GM18511 (cell line): ENCODE measurements at regions not wholly inside any gene's neighbourhood (a gene's known extent, or its start where the extent isn't known, plus 50 kb on each side); places are given as distances from the start of the nearest gene placed in this dataset.
"Not testable (repeated sequence)": the region's sequence is repeated elsewhere in the genome, so short reads cannot be mapped to it uniquely, and the experiment has no call there.

Source experiments
- ATAC-seq: cut with Tn5 transposase; IDR thresholded peaks from one replicate; pipeline ENCODE4 v1.9.1; 2021; ENCODE audit warnings: mild to moderate bottlenecking, moderate library complexity; ENCODE audit not compliant: unreplicated experiment

- not testable (repeated sequence) for ATAC-seq
Observed at GRCh38 chr6:140647322-140647721, 1272.9 kb upstream of the CITED2 start.

- ATAC-seq, result no peak
Observed at GRCh38 chr6:140644017-140644416, 1269.6 kb upstream of the CITED2 start.

- ATAC-seq, result peak; percentile 88
Observed at GRCh38 chr6:140641412-140641811, 1267.0 kb upstream of the CITED2 start.

- ATAC-seq, result no peak
Observed at GRCh38 chr6:140636908-140637402, 1262.5 kb upstream of the CITED2 start.

DNA sequence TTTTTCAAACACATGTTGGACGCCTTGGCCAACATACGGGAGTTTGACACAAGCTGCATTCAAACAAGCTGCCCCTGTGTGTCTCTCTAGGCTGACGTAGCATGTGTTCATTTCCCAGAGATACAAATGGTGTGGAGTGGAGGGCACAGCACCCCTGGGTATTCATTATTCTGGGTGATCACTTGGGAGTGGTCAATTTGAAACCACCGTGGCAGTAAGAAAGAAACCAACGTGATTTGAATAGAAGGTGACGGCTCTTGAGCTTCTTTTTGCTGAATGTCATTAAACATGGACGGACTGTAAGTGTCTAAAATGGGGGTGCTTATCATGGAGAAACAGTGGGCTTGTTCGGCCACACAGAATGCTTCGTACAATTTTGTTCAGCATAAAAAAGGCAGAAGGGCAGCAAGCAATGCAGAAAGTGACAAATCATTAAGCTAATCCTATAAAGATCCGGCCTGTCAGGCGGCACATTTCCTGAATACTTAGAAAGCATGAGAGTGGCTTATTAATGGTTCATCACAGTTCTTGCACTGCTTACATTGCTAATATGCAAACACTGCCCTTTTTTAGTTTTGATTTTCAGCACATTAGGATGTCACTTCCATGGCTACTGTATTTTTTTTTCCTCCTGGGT is 1261.9 kb upstream of the CITED2 start:
- ATAC-seq, result no peak

- no peak for ATAC-seq
Observed at GRCh38 chr6:140627002-140627401, 1252.6 kb upstream of the CITED2 start.

- ATAC-seq, result no peak
Observed at GRCh38 chr6:140623498-140623897, 1249.0 kb upstream of the CITED2 start.

GRCh38 chr6:140620496-140620895 is 1246.0 kb upstream of the CITED2 start:
- ATAC-seq, result no peak

GRCh38 chr6:140609956-140610355 is 1235.5 kb upstream of the CITED2 start:
- ATAC-seq, result no peak

- no peak for ATAC-seq
Observed at GRCh38 chr6:140609321-140609720, 1234.9 kb upstream of the CITED2 start.

DNA sequence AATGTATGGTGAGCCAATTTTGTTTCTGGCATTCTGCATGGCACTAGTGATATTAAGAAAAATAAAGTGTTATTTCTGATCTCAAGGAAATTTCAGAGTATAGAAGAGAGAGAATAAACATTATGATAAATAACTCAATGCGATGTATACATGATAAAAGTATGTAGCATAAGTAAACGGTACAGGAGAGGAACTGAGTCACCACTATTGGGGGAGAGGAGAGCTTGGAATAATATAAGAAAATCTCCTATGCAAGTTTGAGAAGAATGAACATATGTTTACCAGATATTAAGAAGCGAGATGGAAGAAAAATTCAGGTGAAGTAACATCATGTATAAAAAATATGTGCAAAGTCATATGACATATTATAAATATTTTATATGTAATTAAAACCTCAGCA is 1230.3 kb upstream of the CITED2 start:
- ATAC-seq, result no peak

- no peak for ATAC-seq
Observed at GRCh38 chr6:140602431-140603248, 1228.2 kb upstream of the CITED2 start.

- ATAC-seq, result no peak
Observed at GRCh38 chr6:140601021-140601808, 1226.8 kb upstream of the CITED2 start.

GRCh38 chr6:140599916-140600315 is 1225.5 kb upstream of the CITED2 start:
- no peak for ATAC-seq

DNA sequence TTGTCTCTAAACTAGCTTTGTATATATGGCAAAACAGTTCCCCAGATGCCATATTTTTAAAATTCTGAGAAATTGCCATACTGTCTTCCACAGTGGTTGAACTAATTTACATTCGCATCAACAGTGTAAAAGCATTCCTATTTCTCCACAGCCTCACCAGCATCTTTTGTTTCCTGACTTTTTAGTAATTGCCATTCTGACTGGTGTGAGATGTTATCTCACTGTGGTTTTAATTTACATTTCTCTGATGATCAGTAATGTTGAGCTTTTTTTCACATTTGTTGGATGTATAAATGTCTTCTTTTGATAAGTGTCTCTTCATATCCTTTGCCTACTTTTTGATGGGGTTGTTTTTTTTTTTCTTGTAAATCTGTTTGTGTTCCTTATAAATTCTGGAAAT is 1222.7 kb upstream of the CITED2 start:
- ATAC-seq, result no peak

GRCh38 chr6:140594806-140595128 is 1220.3 kb upstream of the CITED2 start:
- no peak for ATAC-seq

DNA sequence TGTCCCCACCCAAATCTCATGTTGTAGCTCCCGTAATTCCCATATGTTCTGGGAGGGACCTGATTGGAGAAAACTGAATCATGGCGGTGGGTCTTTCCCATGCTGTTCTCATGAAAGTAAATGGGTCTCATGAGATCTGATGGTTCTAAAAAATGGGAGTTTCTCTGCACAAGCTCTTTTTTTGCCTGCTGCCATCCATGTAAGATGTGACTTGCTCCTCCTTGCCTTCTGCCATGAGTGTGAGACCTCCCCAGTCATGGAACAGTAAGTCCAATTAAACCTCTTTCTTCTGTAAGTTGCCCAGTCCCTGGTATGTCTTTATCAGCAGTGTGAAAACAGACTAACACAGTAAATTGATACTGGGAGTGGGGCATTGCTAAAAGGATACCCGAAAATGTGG is 1218.4 kb upstream of the CITED2 start:
- ATAC-seq, result no peak

GRCh38 chr6:140590641-140591040 is 1216.2 kb upstream of the CITED2 start:
- no peak for ATAC-seq

- ATAC-seq, result peak; percentile 93
Observed at GRCh38 chr6:140586426-140587061, 1212.1 kb upstream of the CITED2 start.

DNA sequence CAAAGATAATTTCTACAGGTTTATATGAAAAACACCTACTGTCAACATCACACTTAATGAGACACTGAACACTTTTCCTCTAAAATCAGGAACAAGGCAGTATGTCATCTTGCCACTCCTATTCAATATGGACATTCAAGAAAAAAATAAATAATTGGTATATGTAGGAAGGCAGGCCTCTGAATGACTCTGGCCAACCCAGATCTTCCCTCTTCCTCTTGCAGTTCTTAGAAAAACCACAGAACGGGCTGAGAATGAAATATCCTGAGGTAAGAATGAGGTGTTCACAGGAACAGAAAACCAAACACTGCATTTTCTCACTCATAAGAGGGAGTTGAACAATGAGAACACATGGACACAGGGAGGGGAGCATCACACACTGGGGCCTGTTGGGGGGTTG is 1207.2 kb upstream of the CITED2 start:
- no peak for ATAC-seq

- ATAC-seq, result no peak
Observed at GRCh38 chr6:140579918-140580317, 1205.5 kb upstream of the CITED2 start.
